ENCODE measurements at regions not wholly inside any gene's neighbourhood (a gene's known extent, or its start where the extent isn't known, plus 50 kb on each side); places are given as distances from the start of the nearest gene placed in this dataset.
"Not testable (repeated sequence)": the region's sequence is repeated elsewhere in the genome, so short reads cannot be mapped to it uniquely, and the experiment has no call there.

GRCh38 chrX:85808217-85808616, 239.1 kb downstream of the CHM start:
- no peak for DNase-seq (ENCODE audit: low read depth in 4 of 4, low spot score in 3 of 4)

- not testable (repeated sequence) for DNase-seq (ENCODE audit: low read depth in 4 of 4, low spot score in 3 of 4)
Observed at GRCh38 chrX:85772391-85772790, 275.0 kb downstream of the CHM start.

GRCh38 chrX:85765651-85766050, 281.7 kb downstream of the CHM start:
- DNase-seq (ENCODE audit: low read depth in 4 of 4, low spot score in 3 of 4), result no peak

GRCh38 chrX:85723025-85723424, 324.3 kb downstream of the CHM start:
- DNase-seq (ENCODE audit: low read depth in 4 of 4, low spot score in 3 of 4), result not testable (repeated sequence)

- DNase-seq (ENCODE audit: low read depth in 4 of 4, low spot score in 3 of 4), result not testable (repeated sequence)
Observed at GRCh38 chrX:85703233-85703632, 323.8 kb upstream of the POF1B start.

GRCh38 chrX:85698921-85699320, 319.5 kb upstream of the POF1B start:
- DNase-seq (ENCODE audit: low read depth in 4 of 4, low spot score in 3 of 4), result no peak

- no peak for DNase-seq (ENCODE audit: low read depth in 4 of 4, low spot score in 3 of 4)
Observed at GRCh38 chrX:85685843-85686242, 306.4 kb upstream of the POF1B start.

- no peak for DNase-seq (ENCODE audit: low read depth in 4 of 4, low spot score in 3 of 4)
Observed at GRCh38 chrX:85666471-85666870, 287.0 kb upstream of the POF1B start.

GRCh38 chrX:85663970-85664369, 284.5 kb upstream of the POF1B start:
- DNase-seq (ENCODE audit: low read depth in 4 of 4, low spot score in 3 of 4), result not testable (repeated sequence)

GRCh38 chrX:85630901-85631300, 251.4 kb upstream of the POF1B start:
- DNase-seq (ENCODE audit: low read depth in 4 of 4, low spot score in 3 of 4), result no peak

GRCh38 chrX:85627363-85627762, 247.9 kb upstream of the POF1B start:
- no peak for DNase-seq (ENCODE audit: low read depth in 4 of 4, low spot score in 3 of 4)

- DNase-seq (ENCODE audit: low read depth in 4 of 4, low spot score in 3 of 4), result no peak
Observed at GRCh38 chrX:85622635-85623034, 243.2 kb upstream of the POF1B start.

GRCh38 chrX:85620466-85620865, 241.0 kb upstream of the POF1B start:
- DNase-seq (ENCODE audit: low read depth in 4 of 4, low spot score in 3 of 4), result no peak

GRCh38 chrX:85619962-85620361, 240.5 kb upstream of the POF1B start:
- DNase-seq (ENCODE audit: low read depth in 4 of 4, low spot score in 3 of 4), result no peak

GRCh38 chrX:85611926-85612325, 232.5 kb upstream of the POF1B start:
- peak in 1 of 4 donors; percentile 0 for DNase-seq (ENCODE audit: low read depth in 4 of 4, low spot score in 3 of 4)

GRCh38 chrX:85592980-85593379, 213.5 kb upstream of the POF1B start:
- DNase-seq (ENCODE audit: low read depth in 4 of 4, low spot score in 3 of 4), result no peak

- no peak for DNase-seq (ENCODE audit: low read depth in 4 of 4, low spot score in 3 of 4)
Observed at GRCh38 chrX:85591536-85591935, 212.1 kb upstream of the POF1B start.

GRCh38 chrX:85590638-85591037, 211.2 kb upstream of the POF1B start:
- no peak for DNase-seq (ENCODE audit: low read depth in 4 of 4, low spot score in 3 of 4)

GRCh38 chrX:85573801-85574200, 194.3 kb upstream of the POF1B start:
- no peak for DNase-seq (ENCODE audit: low read depth in 4 of 4, low spot score in 3 of 4)

GRCh38 chrX:85570496-85570895, 191.0 kb upstream of the POF1B start:
- no peak for DNase-seq (ENCODE audit: low read depth in 4 of 4, low spot score in 3 of 4)

- DNase-seq (ENCODE audit: low read depth in 4 of 4, low spot score in 3 of 4), result no peak
Observed at GRCh38 chrX:85569686-85570085, 190.2 kb upstream of the POF1B start.

GRCh38 chrX:85569096-85569495, 189.6 kb upstream of the POF1B start:
- no peak for DNase-seq (ENCODE audit: low read depth in 4 of 4, low spot score in 3 of 4)

GRCh38 chrX:85561231-85561630, 181.8 kb upstream of the POF1B start:
- no peak for DNase-seq (ENCODE audit: low read depth in 4 of 4, low spot score in 3 of 4)

GRCh38 chrX:85544609-85545008, 165.1 kb upstream of the POF1B start:
- DNase-seq (ENCODE audit: low read depth in 4 of 4, low spot score in 3 of 4), result no peak

All from right renal pelvis (tissue), 4 donors.